ENCODE measurements at regions not wholly inside any gene's neighbourhood (a gene's known extent, or its start where the extent isn't known, plus 50 kb on each side); places are given as distances from the start of the nearest gene placed in this dataset.

- TF ChIP-seq RCOR1 (IDR thresholded peaks at IDR 0.05; ENCODE audit: low read length) (no peak), USF2 (IDR thresholded peaks at IDR 0.05; ENCODE audit: borderline replicate concordance, low read depth, low read length) (no peak), TEAD4 (IDR thresholded peaks at IDR 0.05; ENCODE audit: borderline replicate concordance, insufficient read depth) (no peak), GATA2 (CRISPR knock-in tag; IDR thresholded peaks at IDR 0.05) (no peak), EZH2phosphoT487 (IDR thresholded peaks at IDR 0.05; ENCODE audit: borderline replicate concordance, low read depth) (no peak), YY1 (IDR thresholded peaks at IDR 0.05; ENCODE audit: low read depth) (no peak), FOSL2 (IDR thresholded peaks at IDR 0.05; ENCODE audit: borderline replicate concordance, low read depth) (no peak), PBX3 (IDR thresholded peaks at IDR 0.05) (no peak), GABPA (IDR thresholded peaks at IDR 0.05; ENCODE audit: low read depth) (no peak)
- TF ChIP-seq, protein P1, sequence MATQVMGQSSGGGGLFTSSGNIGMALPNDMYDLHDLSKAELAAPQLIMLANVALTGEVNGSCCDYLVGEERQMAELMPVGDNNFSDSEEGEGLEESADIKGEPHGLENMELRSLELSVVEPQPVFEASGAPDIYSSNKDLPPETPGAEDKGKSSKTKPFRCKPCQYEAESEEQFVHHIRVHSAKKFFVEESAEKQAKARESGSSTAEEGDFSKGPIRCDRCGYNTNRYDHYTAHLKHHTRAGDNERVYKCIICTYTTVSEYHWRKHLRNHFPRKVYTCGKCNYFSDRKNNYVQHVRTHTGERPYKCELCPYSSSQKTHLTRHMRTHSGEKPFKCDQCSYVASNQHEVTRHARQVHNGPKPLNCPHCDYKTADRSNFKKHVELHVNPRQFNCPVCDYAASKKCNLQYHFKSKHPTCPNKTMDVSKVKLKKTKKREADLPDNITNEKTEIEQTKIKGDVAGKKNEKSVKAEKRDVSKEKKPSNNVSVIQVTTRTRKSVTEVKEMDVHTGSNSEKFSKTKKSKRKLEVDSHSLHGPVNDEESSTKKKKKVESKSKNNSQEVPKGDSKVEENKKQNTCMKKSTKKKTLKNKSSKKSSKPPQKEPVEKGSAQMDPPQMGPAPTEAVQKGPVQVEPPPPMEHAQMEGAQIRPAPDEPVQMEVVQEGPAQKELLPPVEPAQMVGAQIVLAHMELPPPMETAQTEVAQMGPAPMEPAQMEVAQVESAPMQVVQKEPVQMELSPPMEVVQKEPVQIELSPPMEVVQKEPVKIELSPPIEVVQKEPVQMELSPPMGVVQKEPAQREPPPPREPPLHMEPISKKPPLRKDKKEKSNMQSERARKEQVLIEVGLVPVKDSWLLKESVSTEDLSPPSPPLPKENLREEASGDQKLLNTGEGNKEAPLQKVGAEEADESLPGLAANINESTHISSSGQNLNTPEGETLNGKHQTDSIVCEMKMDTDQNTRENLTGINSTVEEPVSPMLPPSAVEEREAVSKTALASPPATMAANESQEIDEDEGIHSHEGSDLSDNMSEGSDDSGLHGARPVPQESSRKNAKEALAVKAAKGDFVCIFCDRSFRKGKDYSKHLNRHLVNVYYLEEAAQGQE (IDR thresholded peaks at IDR 0.05; ENCODE audit: low read depth, low read length), result no peak
- no peak overlapping the region for H2AFZ ChIP-seq (ENCODE audit: low read depth)
- H3K9me2 ChIP-seq, result no peaks in the 10 kb centered on the region
- ChIA-PET CTCF (no interaction called here), POLR2A (no interaction called here)
- DNase-seq, result no peak
- H3K4me1 ChIP-seq (ENCODE audit: control insufficient read depth in 1 of 2, insufficient read depth in 2 of 2, low read depth in 1 of 2, low read length in 1 of 2), result no peaks in the 10 kb centered on the region
- H3K9me3 ChIP-seq, result no peaks in the 10 kb centered on the region
- no peaks in the 10 kb centered on the region for H4K20me1 ChIP-seq (ENCODE audit: insufficient read depth)
- 25% methylated on average over 4 of the region's 4 CpGs for WGBS (ENCODE audit: low lambda C conversion rate)
- no peak overlapping the region for H3K27ac ChIP-seq (ENCODE audit: low read depth in 2 of 2, low read length in 1 of 2)
- no peaks in the 10 kb centered on the region for H3K79me2 ChIP-seq (ENCODE audit: insufficient read depth)
- no peaks in the 10 kb centered on the region for H3K27me3 ChIP-seq (ENCODE audit: insufficient read depth)
- no peaks in the 10 kb centered on the region for H3K36me3 ChIP-seq (replicated peaks in 1 of 2; ENCODE audit: control insufficient read depth in 1 of 2, insufficient read depth in 2 of 2, low read length in 1 of 2)
- no peaks in the 10 kb centered on the region for H3F3A ChIP-seq (replicated peaks; ENCODE audit: insufficient read depth)
- no peak overlapping the region for H3K4me2 ChIP-seq
- no peak overlapping the region for H3K4me3 ChIP-seq (ENCODE audit: low read depth in 2 of 2, low read length in 1 of 2)
- H3K9ac ChIP-seq, result no peak overlapping the region
These were observed 316.8 kb downstream of the PAX3 start for GRCh38 chr2:221981912-221982470.

- DNase-seq, result no peak
- Histone ChIP-seq H3K4me1 (ENCODE audit: control insufficient read depth in 1 of 2, insufficient read depth in 2 of 2, low read depth in 1 of 2, low read length in 1 of 2) (no peaks in the 10 kb centered on the region), H2AFZ (ENCODE audit: low read depth) (no peak overlapping the region), H4K20me1 (ENCODE audit: insufficient read depth) (no peaks in the 10 kb centered on the region), H3K27ac (ENCODE audit: low read depth in 2 of 2, low read length in 1 of 2) (no peak overlapping the region), H3K9me3 (no peaks in the 10 kb centered on the region), H3F3A (replicated peaks; ENCODE audit: insufficient read depth) (no peaks in the 10 kb centered on the region), H3K9me2 (no peaks in the 10 kb centered on the region), H3K4me2 (no peak overlapping the region), H3K4me3 (ENCODE audit: low read depth in 2 of 2, low read length in 1 of 2) (no peak overlapping the region), H3K9ac (no peak overlapping the region), H3K27me3 (ENCODE audit: insufficient read depth) (no peaks in the 10 kb centered on the region; the same call in 1 of the 2 replicates), H3K36me3 (replicated peaks in 1 of 2; ENCODE audit: control insufficient read depth in 1 of 2, insufficient read depth in 2 of 2, low read length in 1 of 2) (no peaks in the 10 kb centered on the region), H3K79me2 (ENCODE audit: insufficient read depth) (no peaks in the 10 kb centered on the region)
- no peak for TF ChIP-seq PBX3 (IDR thresholded peaks at IDR 0.05)
- TF ChIP-seq FOSL2 (IDR thresholded peaks at IDR 0.05; ENCODE audit: borderline replicate concordance, low read depth), result no peak
- TF ChIP-seq POLR2AphosphoS5 (IDR thresholded peaks at IDR 0.05; ENCODE audit: low read depth, low read length), result no peak
- TF ChIP-seq SIN3A (IDR thresholded peaks at IDR 0.05; ENCODE audit: borderline replicate concordance, low read depth, low read length), result no peak
- TF ChIP-seq RFX5 (IDR thresholded peaks at IDR 0.05; ENCODE audit: low read length), result no peak
- TF ChIP-seq FOXJ3 (CRISPR knock-in tag; IDR thresholded peaks at IDR 0.05), result no peak
- no peak for TF ChIP-seq CHD2 (IDR thresholded peaks at IDR 0.05; ENCODE audit: low read length, partially characterized antibody)
- no peak for TF ChIP-seq EP300 (IDR thresholded peaks at IDR 0.05; ENCODE audit: borderline replicate concordance in 1 of 2, low read depth in 1 of 2, low read length in 1 of 2)
- WGBS (ENCODE audit: low lambda C conversion rate), result 5% methylated on average over 2 of the region's 2 CpGs
- CTCF ChIA-PET, result no interaction called here
- POLR2A ChIA-PET, result no interaction called here
These were observed 323.6 kb downstream of the PAX3 start for GRCh38 chr2:221975151-221975550.
